VCaP (cell line): ENCODE measurements at regions not wholly inside any gene's neighbourhood (a gene's known extent, or its start where the extent isn't known, plus 50 kb on each side); places are given as distances from the start of the nearest gene placed in this dataset.

ENCODE experiments used
- H3K27ac ChIP-seq: fragments of 450-650 bp; 2 replicates; pipeline ENCODE4 v1.5.1; 2017
- CTCF ChIP-seq: fragments of 450-650 bp; conservative IDR thresholded peaks from 2 replicates; pipeline ENCODE4 v1.5.1; 2017; ENCODE audit warnings: mild to moderate bottlenecking, moderate library complexity

GRCh38 chr16:6549415-6549814, 783.2 kb upstream of the RBFOX1 start:
- no peak overlapping the region for H3K27ac ChIP-seq
- TF ChIP-seq CTCF, result no peak

- no peak overlapping the region for H3K27ac ChIP-seq
- no peak for TF ChIP-seq CTCF
Measured at GRCh38 chr16:6548507-6548906, 784.1 kb upstream of the RBFOX1 start.

- H3K27ac ChIP-seq, result no peak overlapping the region
- TF ChIP-seq CTCF, result no peak
Measured at GRCh38 chr16:6547131-6547530, 785.5 kb upstream of the RBFOX1 start.

- H3K27ac ChIP-seq, result no peak overlapping the region
- no peak for TF ChIP-seq CTCF
Measured at GRCh38 chr16:6545329-6545728, 787.3 kb upstream of the RBFOX1 start.

- no peak overlapping the region for H3K27ac ChIP-seq
- TF ChIP-seq CTCF, result no peak
Measured at GRCh38 chr16:6541267-6541666, 791.4 kb upstream of the RBFOX1 start.

GRCh38 chr16:6536411-6536810, 796.2 kb upstream of the RBFOX1 start:
- H3K27ac ChIP-seq, result no peak overlapping the region
- TF ChIP-seq CTCF, result no peak

- no peak for TF ChIP-seq CTCF
Measured at GRCh38 chr16:6531067-6531466, 801.6 kb upstream of the RBFOX1 start.

GRCh38 chr16:6528217-6528616, 804.4 kb upstream of the RBFOX1 start:
- no peak overlapping the region for H3K27ac ChIP-seq
- TF ChIP-seq CTCF, result no peak

More at GRCh38 chr16:6531067-6531466, 801.6 kb upstream of the RBFOX1 start:
- H3K27ac ChIP-seq, result no peak overlapping the region
